Muscle of leg (tissue), 3 donors: ENCODE measurements at regions not wholly inside any gene's neighbourhood (a gene's known extent, or its start where the extent isn't known, plus 50 kb on each side); places are given as distances from the start of the nearest gene placed in this dataset.
"Not testable (repeated sequence)": the region's sequence is repeated elsewhere in the genome, so short reads cannot be mapped to it uniquely, and the experiment has no call there.

Experiments
- DNase-seq: peaks from one replicate; pipeline ENCODE4 v3.0.0; 2013
- H3K27ac ChIP-seq: one replicate; pipeline ENCODE4 v1.5.1; 2013; ENCODE audit warnings: mild to moderate bottlenecking, low read length, control low read depth
- H3K27me3 ChIP-seq: one replicate; pipeline ENCODE4 v1.6.1; 2013; ENCODE audit warnings: low read length; ENCODE audit not compliant: control insufficient read depth, insufficient read depth
- H3K36me3 ChIP-seq: one replicate; pipeline ENCODE4 v1.6.1; 2013; ENCODE audit warnings: low read length; ENCODE audit not compliant: control insufficient read depth, insufficient read depth
- H3K4me1 ChIP-seq: one replicate; pipeline ENCODE4 v1.6.1; 2013; ENCODE audit warnings: low read length; ENCODE audit not compliant: control insufficient read depth, insufficient read depth
- H3K4me3 ChIP-seq: one replicate; pipeline ENCODE4 v1.5.1; 2013; ENCODE audit warnings: low read length, control low read depth
- H3K9me3 ChIP-seq: replicated peaks from 2 replicates; pipeline ENCODE4 v1.6.1; 2013; ENCODE audit warnings: low read depth, low read length; ENCODE audit not compliant: control insufficient read depth
- WGBS: methylation state at CpG from one replicate; pipeline ENCODE4 v1.1.5; 2013; ENCODE audit warnings: missing lambda C conversion rate; ENCODE audit not compliant: insufficient coverage; 5-methylcytosine and 5-hydroxymethylcytosine counted together

GRCh38 chr9:85079349-85079748 is 409.8 kb downstream of the NTRK2 start:
- H3K27ac ChIP-seq: no peak overlapping the region
- no peaks in the 10 kb centered on the region for H3K9me3 ChIP-seq
- no peak overlapping the region for H3K4me3 ChIP-seq
- H3K4me1 ChIP-seq: no peaks in the 10 kb centered on the region
- 83% methylated on average over 1 of the region's 1 CpG for WGBS
- H3K27me3 ChIP-seq: no peaks in the 10 kb centered on the region
- DNase-seq: no peak
- H3K36me3 ChIP-seq: no peaks in the 10 kb centered on the region

DNA sequence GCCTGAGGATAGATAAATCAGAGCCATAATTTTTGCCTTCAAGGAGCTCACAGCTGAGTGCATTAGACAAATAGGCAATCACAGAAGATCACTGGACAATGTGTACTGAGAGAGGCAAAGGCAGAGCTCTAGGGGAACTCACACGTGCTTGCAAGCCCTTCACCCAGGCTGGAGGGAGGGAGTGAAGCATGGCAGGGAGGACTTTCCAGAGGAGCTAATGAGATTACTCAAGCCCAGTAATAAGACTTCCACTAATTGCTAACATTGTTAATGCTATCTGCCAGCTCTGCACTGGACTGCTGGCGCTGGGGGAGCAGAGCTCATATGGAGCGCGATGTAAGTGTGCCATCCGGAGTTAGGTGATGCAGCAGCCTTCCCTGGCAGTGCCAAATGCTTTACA is 408.4 kb downstream of the NTRK2 start:
- Histone ChIP-seq H3K9me3 (no peaks in the 10 kb centered on the region), H3K27ac (no peak overlapping the region), H3K27me3 (no peaks in the 10 kb centered on the region), H3K4me1 (no peaks in the 10 kb centered on the region), H3K4me3 (no peak overlapping the region), H3K36me3 (no peaks in the 10 kb centered on the region)
- no peak for DNase-seq
- WGBS: 96% methylated on average over 4 of the region's 5 CpGs

DNA sequence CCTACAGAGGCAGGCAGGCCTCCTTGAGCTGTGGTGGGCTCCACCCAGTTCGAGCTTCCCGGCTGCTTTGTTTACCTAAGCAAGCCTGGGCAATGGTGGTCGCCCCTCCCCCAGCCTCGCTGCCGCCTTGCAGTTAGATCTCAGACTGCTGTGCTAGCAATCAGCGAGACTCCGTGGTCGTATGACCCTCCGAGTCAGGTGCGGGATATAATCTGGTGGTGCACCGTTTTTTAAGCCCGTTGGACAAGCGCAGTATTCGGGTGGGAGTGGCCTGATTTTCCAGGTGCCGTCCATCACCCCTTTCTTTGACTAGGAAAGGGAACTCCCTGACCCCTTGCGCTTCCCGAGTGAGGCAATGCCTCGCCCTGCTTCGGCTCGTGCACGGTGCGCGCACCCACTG is 407.6 kb downstream of the NTRK2 start:
- H3K27me3 ChIP-seq, H3K9me3 ChIP-seq, H3K4me1 ChIP-seq, DNase-seq, H3K36me3 ChIP-seq, H3K27ac ChIP-seq, H3K4me3 ChIP-seq: not testable (repeated sequence)
- WGBS: 18% methylated on average over 7 of the region's 23 CpGs
